Sigmoid colon (tissue), 4 donors: ENCODE measurements at regions not wholly inside any gene's neighbourhood (a gene's known extent, or its start where the extent isn't known, plus 50 kb on each side); places are given as distances from the start of the nearest gene placed in this dataset.

Source experiments
- POLR2AphosphoS5 ChIP-seq, 4 donors: sonication (generic); formaldehyde crosslinking; IDR thresholded peaks; one replicate each; pipeline ENCODE4 v1.6.1; 2017; ENCODE audit warnings: antibody characterized with exemption in 4 of 4
- TF ChIP-seq, protein P1 (sequence below), 4 experiments: fragments of 450-650 bp in 3 of 4; fragments of 200-600 bp in 1 of 4; IDR thresholded peaks; one replicate each; pipeline ENCODE4 v1.5.1; 2016 to 2019; ENCODE audit warnings: antibody characterized with exemption in 4 of 4, mild to moderate bottlenecking in 3 of 4, moderate library complexity in 2 of 4

DNA sequence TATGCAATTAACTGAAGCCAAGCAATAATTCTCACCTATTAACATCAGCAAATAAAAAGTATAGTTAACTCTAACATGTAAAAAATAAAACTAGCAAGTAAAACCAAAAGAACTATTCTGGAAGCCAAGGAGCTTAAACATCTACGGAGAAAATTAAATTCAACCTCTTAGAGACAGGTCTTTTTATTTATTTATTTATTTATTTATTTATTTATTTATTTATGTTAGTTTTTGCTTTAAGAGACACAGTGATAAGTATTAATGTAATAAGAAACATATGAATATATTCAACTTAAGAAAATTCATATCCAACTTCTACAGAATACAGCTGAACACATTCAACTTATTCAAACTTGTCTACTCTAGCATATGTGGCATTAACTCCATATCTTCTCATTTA, 472.1 kb upstream of the IZUMO3 start:
- TF ChIP-seq, protein P1, sequence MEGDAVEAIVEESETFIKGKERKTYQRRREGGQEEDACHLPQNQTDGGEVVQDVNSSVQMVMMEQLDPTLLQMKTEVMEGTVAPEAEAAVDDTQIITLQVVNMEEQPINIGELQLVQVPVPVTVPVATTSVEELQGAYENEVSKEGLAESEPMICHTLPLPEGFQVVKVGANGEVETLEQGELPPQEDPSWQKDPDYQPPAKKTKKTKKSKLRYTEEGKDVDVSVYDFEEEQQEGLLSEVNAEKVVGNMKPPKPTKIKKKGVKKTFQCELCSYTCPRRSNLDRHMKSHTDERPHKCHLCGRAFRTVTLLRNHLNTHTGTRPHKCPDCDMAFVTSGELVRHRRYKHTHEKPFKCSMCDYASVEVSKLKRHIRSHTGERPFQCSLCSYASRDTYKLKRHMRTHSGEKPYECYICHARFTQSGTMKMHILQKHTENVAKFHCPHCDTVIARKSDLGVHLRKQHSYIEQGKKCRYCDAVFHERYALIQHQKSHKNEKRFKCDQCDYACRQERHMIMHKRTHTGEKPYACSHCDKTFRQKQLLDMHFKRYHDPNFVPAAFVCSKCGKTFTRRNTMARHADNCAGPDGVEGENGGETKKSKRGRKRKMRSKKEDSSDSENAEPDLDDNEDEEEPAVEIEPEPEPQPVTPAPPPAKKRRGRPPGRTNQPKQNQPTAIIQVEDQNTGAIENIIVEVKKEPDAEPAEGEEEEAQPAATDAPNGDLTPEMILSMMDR (IDR thresholded peaks at IDR 0.05): no peak
- TF ChIP-seq POLR2AphosphoS5 (IDR thresholded peaks at IDR 0.05): no peak
